ENCODE measurements at regions not wholly inside any gene's neighbourhood (a gene's known extent, or its start where the extent isn't known, plus 50 kb on each side); places are given as distances from the start of the nearest gene placed in this dataset.
A peak's percentile ranks its signal among the peaks of the same experiment; 100 is the strongest.
"Not testable (repeated sequence)": the region's sequence is repeated elsewhere in the genome, so short reads cannot be mapped to it uniquely, and the experiment has no call there.

- DNase-seq = no peak
Measured at GRCh38 chr6:166718516-166718915, 91.5 kb upstream of the RPS6KA2 start.

GRCh38 chr6:166716910-166717617, 90.0 kb upstream of the RPS6KA2 start:
- no peak for DNase-seq

- DNase-seq = no peak
Measured at GRCh38 chr6:166715992-166716391, 88.9 kb upstream of the RPS6KA2 start.

- DNase-seq = no peak
Measured at GRCh38 chr6:166715065-166715464, 88.0 kb upstream of the RPS6KA2 start.

GRCh38 chr6:166714581-166714980, 87.5 kb upstream of the RPS6KA2 start:
- no peak for DNase-seq

- DNase-seq = no peak
Measured at GRCh38 chr6:166714187-166714510, 87.1 kb upstream of the RPS6KA2 start.

- no peak for DNase-seq
Measured at GRCh38 chr6:166713434-166714186, 86.6 kb upstream of the RPS6KA2 start.

GRCh38 chr6:166712286-166713228, 85.5 kb upstream of the RPS6KA2 start:
- no peak for DNase-seq

- DNase-seq = no peak
Measured at GRCh38 chr6:166710084-166710483, 83.0 kb upstream of the RPS6KA2 start.

GRCh38 chr6:166708460-166708859, 81.4 kb upstream of the RPS6KA2 start:
- no peak for DNase-seq

GRCh38 chr6:166707045-166707444, 80.0 kb upstream of the RPS6KA2 start:
- DNase-seq = peak; percentile 32

GRCh38 chr6:166705069-166705468, 78.0 kb upstream of the RPS6KA2 start:
- DNase-seq = no peak

- no peak for DNase-seq
Measured at GRCh38 chr6:166704171-166704570, 77.1 kb upstream of the RPS6KA2 start.

GRCh38 chr6:166703149-166703710, 76.2 kb upstream of the RPS6KA2 start:
- no peak for DNase-seq

GRCh38 chr6:166701424-166701823, 74.4 kb upstream of the RPS6KA2 start:
- not testable (repeated sequence) for DNase-seq

GRCh38 chr6:166700871-166701270, 73.8 kb upstream of the RPS6KA2 start:
- not testable (repeated sequence) for DNase-seq

GRCh38 chr6:166697113-166697512, 70.1 kb upstream of the RPS6KA2 start:
- DNase-seq = no peak

- no peak for DNase-seq
Measured at GRCh38 chr6:166693880-166694279, 66.8 kb upstream of the RPS6KA2 start.

GRCh38 chr6:166692723-166693302, 65.8 kb upstream of the RPS6KA2 start:
- no peak for DNase-seq

- no peak for DNase-seq
Measured at GRCh38 chr6:166691746-166692145, 64.7 kb upstream of the RPS6KA2 start.

- DNase-seq = no peak
Measured at GRCh38 chr6:166691199-166691598, 64.1 kb upstream of the RPS6KA2 start.

GRCh38 chr6:166689687-166690086, 62.6 kb upstream of the RPS6KA2 start:
- DNase-seq = no peak

- DNase-seq = no peak
Measured at GRCh38 chr6:166688901-166689300, 61.9 kb upstream of the RPS6KA2 start.

Measured in right hindlimb (tissue), 1 donor.